Stimulated activated CD4-positive, alpha-beta T cell treated with anti-CD3 and anti-CD28 coated beads, Interleukin-2, amount 100 ng/mL, for 24 hours (primary cell): ENCODE measurements at regions not wholly inside any gene's neighbourhood (a gene's known extent, or its start where the extent isn't known, plus 50 kb on each side); places are given as distances from the start of the nearest gene placed in this dataset.

Source experiments
- DNase-seq, 2 donors: peaks; one replicate each; pipeline ENCODE4 v3.0.0-alpha.2; 2020

- DNase-seq: no peak
Measured at GRCh38 chr2:120554625-120555032, 181.0 kb upstream of the GLI2 start.

- DNase-seq: no peak
Measured at GRCh38 chr2:120555092-120555491, 180.6 kb upstream of the GLI2 start.

GRCh38 chr2:120556911-120557310, 178.8 kb upstream of the GLI2 start:
- no peak for DNase-seq

GRCh38 chr2:120558847-120559246, 176.8 kb upstream of the GLI2 start:
- no peak for DNase-seq

- no peak for DNase-seq
Measured at GRCh38 chr2:120559401-120559800, 176.3 kb upstream of the GLI2 start.

- no peak for DNase-seq
Measured at GRCh38 chr2:120560330-120560729, 175.3 kb upstream of the GLI2 start.

- no peak for DNase-seq
Measured at GRCh38 chr2:120561379-120562035, 174.2 kb upstream of the GLI2 start.

- no peak for DNase-seq
Measured at GRCh38 chr2:120562218-120563005, 173.3 kb upstream of the GLI2 start.

GRCh38 chr2:120563616-120564015, 172.1 kb upstream of the GLI2 start:
- no peak for DNase-seq

- no peak for DNase-seq
Measured at GRCh38 chr2:120564213-120565094, 171.2 kb upstream of the GLI2 start.

GRCh38 chr2:120565095-120565460, 170.6 kb upstream of the GLI2 start:
- no peak for DNase-seq

GRCh38 chr2:120565929-120566328, 169.7 kb upstream of the GLI2 start:
- no peak for DNase-seq

- DNase-seq: no peak
Measured at GRCh38 chr2:120566331-120567035, 169.2 kb upstream of the GLI2 start.

GRCh38 chr2:120567128-120567527, 168.5 kb upstream of the GLI2 start:
- DNase-seq: no peak

GRCh38 chr2:120568089-120568974, 167.3 kb upstream of the GLI2 start:
- no peak for DNase-seq

- no peak for DNase-seq
Measured at GRCh38 chr2:120568975-120569268, 166.7 kb upstream of the GLI2 start.

- no peak for DNase-seq
Measured at GRCh38 chr2:120570001-120570400, 165.7 kb upstream of the GLI2 start.

- no peak for DNase-seq
Measured at GRCh38 chr2:120570546-120570945, 165.1 kb upstream of the GLI2 start.

- no peak for DNase-seq
Measured at GRCh38 chr2:120571015-120571728, 164.5 kb upstream of the GLI2 start.

GRCh38 chr2:120572226-120572625, 163.4 kb upstream of the GLI2 start:
- no peak for DNase-seq

GRCh38 chr2:120574620-120575019, 161.0 kb upstream of the GLI2 start:
- DNase-seq: no peak
